HCT116 (cell line): ENCODE measurements at regions not wholly inside any gene's neighbourhood (a gene's known extent, or its start where the extent isn't known, plus 50 kb on each side); places are given as distances from the start of the nearest gene placed in this dataset.

ENCODE experiments used
- ATAC-seq: fragments of 200-7000 bp; cut with Tn5 transposase; 2 replicates; pipeline ENCODE4 v1.9.1; 2020; ENCODE audit warnings: mild to moderate bottlenecking, moderate library complexity
- BruUV-seq: library from RNA; stranded (reverse); fragments of 400-500 nt; replicated peaks from 2 replicates; lab custom pipeline; 2021; lab: Mats Ljungman, UMichigan
- CTCF ChIA-PET: fragments of 300-600 bp; sonication (Branson Sonifier 250); formaldehyde crosslinking; loops from one replicate; lab custom pipeline; 2021; ENCODE audit warnings: antibody characterized with exemption; lab: Charles Lee
- POLR2A ChIA-PET: fragments of 300-600, 350-600 bp; sonication (Branson Sonifier 250); formaldehyde crosslinking; loops from one replicate; lab custom pipeline; 2021; ENCODE audit warnings: antibody characterized with exemption; lab: Charles Lee
- RAD21 ChIA-PET, 2 experiments: fragments of 300-600 bp; sonication (Branson Sonifier 250); formaldehyde crosslinking; loops; one replicate each; lab custom pipeline; 2023; ENCODE audit warnings: low total read pairs in 2 of 2; ENCODE audit not compliant: uncharacterized antibody in 2 of 2, unreplicated experiment in 2 of 2, low non-redundant PET in 1 of 2; lab: Charles Lee
- DNase-seq: peaks from one replicate; pipeline ENCODE4 v3.0.0-alpha.2; 2010; ENCODE audit warnings: low read depth, low spot score
- H2AFZ ChIP-seq: fragments of 200-600 bp; shearing (Covaris generic), sonication (generic); 2 replicates; pipeline ENCODE4 v1.6.1; 2017; ENCODE audit warnings: low read depth, mixed run types, mixed read lengths, antibody characterized with exemption, low read length; ENCODE audit not compliant: poor library complexity, severe bottlenecking
- H3K27ac ChIP-seq: 2 replicates; pipeline ENCODE4 v1.5.1; 2012; ENCODE audit warnings: low read depth, low read length
- H3K27me3 ChIP-seq: fragments of 200-600 bp; sonication (generic); 2 replicates; pipeline ENCODE4 v1.6.1; 2016; ENCODE audit warnings: mixed run types, low read length, mixed read lengths; ENCODE audit not compliant: insufficient read depth
- H3K36me3 ChIP-seq, 2 experiments: fragments of 200-500 bp in 1 of 2; fragments of 200-600 bp in 1 of 2; sonication (Bioruptor generic) in 1 of 2; sonication (generic) in 1 of 2; 2 replicates each; pipeline versions ENCODE4 v1.5.1 to v1.6.1; 2014 to 2016; ENCODE audit warnings: low read length in 2 of 2, inconsistent platforms in 1 of 2, mixed read lengths in 1 of 2, mixed run types in 1 of 2; ENCODE audit not compliant: insufficient read depth in 2 of 2, control insufficient read depth in 1 of 2
- H3K4me1 ChIP-seq, 2 experiments: fragments of 200-600 bp in 1 of 2; sonication (generic) in 1 of 2; 2 replicates each; pipeline versions ENCODE4 v1.5.1 to v1.6.1; 2012 to 2017; ENCODE audit warnings: low read length in 2 of 2, inconsistent platforms in 1 of 2, mild to moderate bottlenecking in 1 of 2, mixed read lengths in 1 of 2, mixed run types in 1 of 2, moderate library complexity in 1 of 2; ENCODE audit not compliant: insufficient read depth in 2 of 2, control insufficient read depth in 1 of 2
- H3K4me2 ChIP-seq: fragments of 200-600 bp; sonication (generic); 2 replicates; pipeline ENCODE4 v1.6.1; 2017; ENCODE audit warnings: mixed run types, low read length, mixed read lengths
- H3K4me3 ChIP-seq, 2 experiments: fragments of 200-600 bp in 1 of 2; sonication (generic) in 1 of 2; replicated peaks in 1 of 2; 2 replicates each; pipeline ENCODE4 v1.5.1; 2011 to 2016; ENCODE audit warnings: low read length in 2 of 2, control low read depth in 1 of 2, low read depth in 1 of 2, mild to moderate bottlenecking in 1 of 2, mixed read lengths in 1 of 2, mixed run types in 1 of 2
- H3K79me2 ChIP-seq: fragments of 200-600 bp; sonication (generic); 2 replicates; pipeline ENCODE4 v1.6.1; 2017; ENCODE audit warnings: mild to moderate bottlenecking, mixed run types, low read length, moderate library complexity, mixed read lengths; ENCODE audit not compliant: insufficient read depth
- H3K9ac ChIP-seq: fragments of 200-600 bp; sonication (generic); 2 replicates; pipeline ENCODE4 v1.6.1; 2016; ENCODE audit warnings: low read length, mixed read lengths
- H3K9me2 ChIP-seq: fragments of 200-600 bp; sonication (generic), shearing (Covaris generic); 2 replicates; pipeline ENCODE4 v1.6.1; 2017; ENCODE audit warnings: mixed run types, mild to moderate bottlenecking, moderate library complexity; ENCODE audit not compliant: insufficient read depth
- H3K9me3 ChIP-seq, 2 experiments: fragments of 200-500 bp in 1 of 2; fragments of 200-600 bp in 1 of 2; sonication (Bioruptor generic) in 1 of 2; sonication (generic) in 1 of 2; 2 replicates each; pipeline ENCODE4 v1.6.1; 2014 to 2017; ENCODE audit warnings: low read length in 2 of 2, mixed read lengths in 2 of 2, inconsistent platforms in 1 of 2, low read depth in 1 of 2, mild to moderate bottlenecking in 1 of 2, mixed run types in 1 of 2, moderate library complexity in 1 of 2; ENCODE audit not compliant: control insufficient read depth in 1 of 2, insufficient read depth in 1 of 2
- H4K20me1 ChIP-seq: fragments of 200-600 bp; sonication (generic), shearing (Covaris generic); 2 replicates; pipeline ENCODE4 v1.6.1; 2017; ENCODE audit warnings: mixed run types, mild to moderate bottlenecking, moderate library complexity; ENCODE audit not compliant: insufficient read depth
- CTCF ChIP-seq, 3 experiments: fragments of 200-600 bp in 1 of 3; sonication (generic) in 1 of 3; IDR thresholded peaks in 2 of 3; conservative IDR thresholded peaks in 1 of 3; 2 replicates each; pipeline ENCODE4 v1.5.1; 2012 to 2017; ENCODE audit warnings: low read depth in 2 of 3, low read length in 2 of 3, antibody characterized with exemption in 1 of 3, borderline replicate concordance in 1 of 3, control low read depth in 1 of 3, mild to moderate bottlenecking in 1 of 3, mixed read lengths in 1 of 3, mixed run types in 1 of 3, moderate library complexity in 1 of 3; ENCODE audit not compliant: insufficient read depth in 1 of 3
- EGR1 ChIP-seq: IDR thresholded peaks from 2 replicates; pipeline ENCODE4 v1.6.1; 2012; ENCODE audit warnings: low read depth
- EZH2 ChIP-seq: fragments of 200-600 bp; sonication (generic); IDR thresholded peaks from 2 replicates; pipeline ENCODE4 v1.6.1; 2017; ENCODE audit warnings: antibody characterized with exemption, mixed run types
- EZH2phosphoT487 ChIP-seq: fragments of 200-600 bp; IDR thresholded peaks from 2 replicates; pipeline ENCODE4 v1.6.1; 2018; ENCODE audit warnings: antibody characterized with exemption, borderline replicate concordance
- JUND ChIP-seq: IDR thresholded peaks from 2 replicates; pipeline ENCODE4 v1.6.1; 2012
- POLR2A ChIP-seq: IDR thresholded peaks from 2 replicates; pipeline ENCODE4 v1.7.0; 2011; ENCODE audit warnings: borderline replicate concordance; ENCODE audit not compliant: insufficient read depth, insufficient read length; ENCODE audit errors: extremely low read depth
- POLR2AphosphoS5 ChIP-seq: IDR thresholded peaks from 2 replicates; pipeline ENCODE4 v1.6.1; 2011; ENCODE audit warnings: mild to moderate bottlenecking, low read depth, low read length, moderate library complexity
- RAD21 ChIP-seq: IDR thresholded peaks from 2 replicates; pipeline ENCODE4 v1.6.1; 2012; ENCODE audit warnings: low read depth, mild to moderate bottlenecking
- SP1 ChIP-seq: IDR thresholded peaks from 2 replicates; pipeline ENCODE4 v1.6.1; 2012; ENCODE audit warnings: low read depth
- YY1 ChIP-seq: IDR thresholded peaks from 2 replicates; pipeline ENCODE4 v1.6.1; 2011; ENCODE audit warnings: low read length, low read depth, moderate library complexity, mild to moderate bottlenecking; ENCODE audit not compliant: insufficient replicate concordance; ENCODE audit errors: extremely low read depth
- ZFX ChIP-seq: fragments of 450-650 bp; IDR thresholded peaks from 2 replicates; pipeline ENCODE4 v1.6.1; 2017
- ZNF274 ChIP-seq: fragments of 200-500 bp; sonication (Bioruptor generic); IDR thresholded peaks from 2 replicates; pipeline ENCODE4 v1.6.1; 2014; ENCODE audit warnings: mild to moderate bottlenecking, low read depth, low read length, inconsistent platforms
- intact Hi-C: fragments of 100-400 bp; cut with micrococcal nuclease; formaldehyde crosslinking; loops from 2 replicates; pipeline ENCODE4 v1.10.0; 2022
- TF ChIP-seq, protein P1 (sequence below): IDR thresholded peaks from 2 replicates; pipeline ENCODE4 v1.6.1; 2011; ENCODE audit warnings: mild to moderate bottlenecking, low read length, moderate library complexity; ENCODE audit not compliant: insufficient replicate concordance; ENCODE audit errors: extremely low read depth
- TF ChIP-seq, protein P2 (sequence below): IDR thresholded peaks from 2 replicates; pipeline ENCODE4 v1.6.1; 2012
- TF ChIP-seq, protein P3 (sequence below): IDR thresholded peaks from 2 replicates; pipeline ENCODE4 v1.6.1; 2012; ENCODE audit warnings: low read depth
- TF ChIP-seq, protein P4 (sequence below): IDR thresholded peaks from 2 replicates; pipeline ENCODE4 v1.6.1; 2012

GRCh38 chr13:97880311-97880675, 73.2 kb upstream of the IPO5 start (continued):
- TF ChIP-seq, protein P1, sequence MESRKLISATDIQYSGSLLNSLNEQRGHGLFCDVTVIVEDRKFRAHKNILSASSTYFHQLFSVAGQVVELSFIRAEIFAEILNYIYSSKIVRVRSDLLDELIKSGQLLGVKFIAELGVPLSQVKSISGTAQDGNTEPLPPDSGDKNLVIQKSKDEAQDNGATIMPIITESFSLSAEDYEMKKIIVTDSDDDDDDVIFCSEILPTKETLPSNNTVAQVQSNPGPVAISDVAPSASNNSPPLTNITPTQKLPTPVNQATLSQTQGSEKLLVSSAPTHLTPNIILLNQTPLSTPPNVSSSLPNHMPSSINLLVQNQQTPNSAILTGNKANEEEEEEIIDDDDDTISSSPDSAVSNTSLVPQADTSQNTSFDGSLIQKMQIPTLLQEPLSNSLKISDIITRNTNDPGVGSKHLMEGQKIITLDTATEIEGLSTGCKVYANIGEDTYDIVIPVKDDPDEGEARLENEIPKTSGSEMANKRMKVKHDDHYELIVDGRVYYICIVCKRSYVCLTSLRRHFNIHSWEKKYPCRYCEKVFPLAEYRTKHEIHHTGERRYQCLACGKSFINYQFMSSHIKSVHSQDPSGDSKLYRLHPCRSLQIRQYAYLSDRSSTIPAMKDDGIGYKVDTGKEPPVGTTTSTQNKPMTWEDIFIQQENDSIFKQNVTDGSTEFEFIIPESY = no peak
- TF ChIP-seq, protein P2, sequence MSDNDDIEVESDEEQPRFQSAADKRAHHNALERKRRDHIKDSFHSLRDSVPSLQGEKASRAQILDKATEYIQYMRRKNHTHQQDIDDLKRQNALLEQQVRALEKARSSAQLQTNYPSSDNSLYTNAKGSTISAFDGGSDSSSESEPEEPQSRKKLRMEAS = no peak

GRCh38 chr13:97881556-97881955, 71.9 kb upstream of the IPO5 start:
- ChIA-PET RAD21 (no interaction called here), POLR2A (no interaction called here), CTCF (no interaction called here)
- intact Hi-C loops = no loop called here
- H3K27me3 ChIP-seq = no peaks in the 10 kb centered on the region
- no peak for DNase-seq
- no peaks in the 10 kb centered on the region for H4K20me1 ChIP-seq
- H3K9me2 ChIP-seq = no peaks in the 10 kb centered on the region
- H3K4me1 ChIP-seq = peaks cover 3 to 18% of the 10 kb centered on the region in 2 experiments; a peak in 3 of 4 replicates
- no TSS peak for BruUV-seq
- no peaks in the 10 kb centered on the region for H3K36me3 ChIP-seq
- H3K4me2 ChIP-seq = no peak overlapping the region
- ATAC-seq = no peak
- no peak overlapping the region for H3K4me3 ChIP-seq
- no peaks in the 10 kb centered on the region for H3K79me2 ChIP-seq
- H3K9ac ChIP-seq = no peak overlapping the region
- H2AFZ ChIP-seq = no peak overlapping the region
- no peaks in the 10 kb centered on the region for H3K9me3 ChIP-seq
- no peak overlapping the region for H3K27ac ChIP-seq
- no peak for TF ChIP-seq ZNF274
- TF ChIP-seq EZH2phosphoT487 = no peak
- no peak for TF ChIP-seq POLR2A
- TF ChIP-seq ZFX = no peak
- no peak for TF ChIP-seq SP1
- TF ChIP-seq EGR1 = no peak
- TF ChIP-seq CTCF (IDR thresholded peaks at IDR 0.05 in 2 of 3, conservative IDR thresholded peaks at IDR 0.05 in 1 of 3; ENCODE audit: borderline replicate concordance in 1 of 3, insufficient read depth in 1 of 3, low read depth in 2 of 3, low read length in 2 of 3) = no peak
- TF ChIP-seq RAD21 = no peak
- TF ChIP-seq, protein P3, sequence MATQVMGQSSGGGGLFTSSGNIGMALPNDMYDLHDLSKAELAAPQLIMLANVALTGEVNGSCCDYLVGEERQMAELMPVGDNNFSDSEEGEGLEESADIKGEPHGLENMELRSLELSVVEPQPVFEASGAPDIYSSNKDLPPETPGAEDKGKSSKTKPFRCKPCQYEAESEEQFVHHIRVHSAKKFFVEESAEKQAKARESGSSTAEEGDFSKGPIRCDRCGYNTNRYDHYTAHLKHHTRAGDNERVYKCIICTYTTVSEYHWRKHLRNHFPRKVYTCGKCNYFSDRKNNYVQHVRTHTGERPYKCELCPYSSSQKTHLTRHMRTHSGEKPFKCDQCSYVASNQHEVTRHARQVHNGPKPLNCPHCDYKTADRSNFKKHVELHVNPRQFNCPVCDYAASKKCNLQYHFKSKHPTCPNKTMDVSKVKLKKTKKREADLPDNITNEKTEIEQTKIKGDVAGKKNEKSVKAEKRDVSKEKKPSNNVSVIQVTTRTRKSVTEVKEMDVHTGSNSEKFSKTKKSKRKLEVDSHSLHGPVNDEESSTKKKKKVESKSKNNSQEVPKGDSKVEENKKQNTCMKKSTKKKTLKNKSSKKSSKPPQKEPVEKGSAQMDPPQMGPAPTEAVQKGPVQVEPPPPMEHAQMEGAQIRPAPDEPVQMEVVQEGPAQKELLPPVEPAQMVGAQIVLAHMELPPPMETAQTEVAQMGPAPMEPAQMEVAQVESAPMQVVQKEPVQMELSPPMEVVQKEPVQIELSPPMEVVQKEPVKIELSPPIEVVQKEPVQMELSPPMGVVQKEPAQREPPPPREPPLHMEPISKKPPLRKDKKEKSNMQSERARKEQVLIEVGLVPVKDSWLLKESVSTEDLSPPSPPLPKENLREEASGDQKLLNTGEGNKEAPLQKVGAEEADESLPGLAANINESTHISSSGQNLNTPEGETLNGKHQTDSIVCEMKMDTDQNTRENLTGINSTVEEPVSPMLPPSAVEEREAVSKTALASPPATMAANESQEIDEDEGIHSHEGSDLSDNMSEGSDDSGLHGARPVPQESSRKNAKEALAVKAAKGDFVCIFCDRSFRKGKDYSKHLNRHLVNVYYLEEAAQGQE = no peak
- TF ChIP-seq, protein P4, sequence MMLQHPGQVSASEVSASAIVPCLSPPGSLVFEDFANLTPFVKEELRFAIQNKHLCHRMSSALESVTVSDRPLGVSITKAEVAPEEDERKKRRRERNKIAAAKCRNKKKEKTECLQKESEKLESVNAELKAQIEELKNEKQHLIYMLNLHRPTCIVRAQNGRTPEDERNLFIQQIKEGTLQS = no peak
- no peak for TF ChIP-seq YY1
- TF ChIP-seq POLR2AphosphoS5 = no peak
- TF ChIP-seq JUND = no peak
- no peak for TF ChIP-seq EZH2
- TF ChIP-seq, protein P1 = no peak
